PC-9 (cell line): ENCODE measurements at regions not wholly inside any gene's neighbourhood (a gene's known extent, or its start where the extent isn't known, plus 50 kb on each side); places are given as distances from the start of the nearest gene placed in this dataset.

Experiments used
- BruUV-seq: library from RNA; stranded (reverse); fragments of 400-500 nt; replicated peaks from 2 replicates; lab custom pipeline; 2021; lab: Mats Ljungman, UMichigan
- CTCF ChIA-PET: fragments of 300-600 bp; sonication (Branson Sonifier 250); formaldehyde crosslinking; loops from one replicate; lab custom pipeline; 2022; ENCODE audit warnings: antibody characterized with exemption; lab: Charles Lee
- POLR2A ChIA-PET: fragments of 300-600 bp; sonication (Branson Sonifier 250); formaldehyde crosslinking; loops from one replicate; lab custom pipeline; 2022; ENCODE audit warnings: antibody characterized with exemption; ENCODE audit not compliant: unreplicated experiment; lab: Charles Lee
- DNase-seq, 2 experiments: peaks; one replicate each; pipeline versions ENCODE4 v3.0.0 to v3.0.0-alpha.2; 2015 to 2022; ENCODE audit warnings: mixed read lengths in 1 of 2
- H2AFZ ChIP-seq: fragments of 200-600 bp; sonication (generic); 2 replicates; pipeline ENCODE4 v1.8.1; 2017; ENCODE audit warnings: antibody characterized with exemption
- H3F3A ChIP-seq: fragments of 200-600 bp; sonication (generic); 2 replicates; pipeline ENCODE4 v1.8.1; 2017; ENCODE audit warnings: antibody characterized with exemption, mild to moderate bottlenecking, low read depth; ENCODE audit not compliant: insufficient read depth
- H3K27ac ChIP-seq: fragments of 200-600 bp; sonication (generic); 2 replicates; pipeline ENCODE4 v1.6.1; 2016; ENCODE audit warnings: mixed run types
- H3K27me3 ChIP-seq: fragments of 200-600 bp; sonication (generic); 2 replicates; pipeline ENCODE4 v1.6.1; 2016; ENCODE audit warnings: low read depth, mixed run types; ENCODE audit not compliant: insufficient read depth
- H3K36me3 ChIP-seq: fragments of 200-600 bp; sonication (generic); 2 replicates; pipeline ENCODE4 v1.6.1; 2016; ENCODE audit warnings: low read depth, mixed run types
- H3K4me1 ChIP-seq: fragments of 200-600 bp; sonication (generic); replicated peaks from 2 replicates; pipeline ENCODE4 v1.6.1; 2016; ENCODE audit warnings: mixed run types; ENCODE audit not compliant: insufficient read depth
- H3K4me2 ChIP-seq: fragments of 200-600 bp; sonication (generic); 2 replicates; pipeline ENCODE4 v1.6.1; 2017; ENCODE audit warnings: mixed run types
- H3K4me3 ChIP-seq: fragments of 200-600 bp; sonication (generic); 2 replicates; pipeline ENCODE4 v1.6.1; 2016; ENCODE audit warnings: mixed run types
- H3K79me2 ChIP-seq: fragments of 200-600 bp; sonication (generic); 2 replicates; pipeline ENCODE4 v1.6.1; 2017; ENCODE audit warnings: low read depth, mixed run types
- H3K9me2 ChIP-seq: fragments of 200-600 bp; sonication (generic); 2 replicates; pipeline ENCODE4 v1.8.1; 2017; ENCODE audit warnings: mild to moderate bottlenecking; ENCODE audit not compliant: insufficient read depth
- H3K9me3 ChIP-seq: fragments of 200-600 bp; sonication (generic); 2 replicates; pipeline ENCODE4 v1.8.1; 2016; ENCODE audit warnings: low read depth; ENCODE audit not compliant: insufficient read depth
- H4K20me1 ChIP-seq: fragments of 200-600 bp; sonication (generic); 2 replicates; pipeline ENCODE4 v1.8.1; 2017; ENCODE audit not compliant: insufficient read depth
- EZH2 ChIP-seq: fragments of 200-600 bp; sonication (generic); IDR thresholded peaks from 2 replicates; pipeline ENCODE4 v1.8.0; 2017; ENCODE audit warnings: antibody characterized with exemption, low read depth
- intact Hi-C: fragments of 100-400 bp; cut with micrococcal nuclease; formaldehyde crosslinking; loops from one replicate; pipeline ENCODE4 v1.10.0; 2022; ENCODE audit not compliant: unreplicated experiment
- TF ChIP-seq, protein P1 (sequence below): fragments of 200-600 bp; sonication (generic); conservative IDR thresholded peaks from 2 replicates; pipeline ENCODE4 v1.6.1; 2017; ENCODE audit warnings: mixed run types, antibody characterized with exemption, mild to moderate bottlenecking, moderate library complexity

GRCh38 chr6:1028723-1029122 is 283.2 kb upstream of the FOXQ1 start:
- H3K79me2 ChIP-seq: no peaks in the 10 kb centered on the region
- no peaks in the 10 kb centered on the region for H3K27me3 ChIP-seq
- no peak overlapping the region for H3K4me2 ChIP-seq
- no peaks in the 10 kb centered on the region for H3F3A ChIP-seq
- ChIA-PET CTCF (no interaction called here), POLR2A (no interaction called here)
- no peaks in the 10 kb centered on the region for H3K36me3 ChIP-seq
- no peaks in the 10 kb centered on the region for H3K9me3 ChIP-seq
- TF ChIP-seq, protein P1, sequence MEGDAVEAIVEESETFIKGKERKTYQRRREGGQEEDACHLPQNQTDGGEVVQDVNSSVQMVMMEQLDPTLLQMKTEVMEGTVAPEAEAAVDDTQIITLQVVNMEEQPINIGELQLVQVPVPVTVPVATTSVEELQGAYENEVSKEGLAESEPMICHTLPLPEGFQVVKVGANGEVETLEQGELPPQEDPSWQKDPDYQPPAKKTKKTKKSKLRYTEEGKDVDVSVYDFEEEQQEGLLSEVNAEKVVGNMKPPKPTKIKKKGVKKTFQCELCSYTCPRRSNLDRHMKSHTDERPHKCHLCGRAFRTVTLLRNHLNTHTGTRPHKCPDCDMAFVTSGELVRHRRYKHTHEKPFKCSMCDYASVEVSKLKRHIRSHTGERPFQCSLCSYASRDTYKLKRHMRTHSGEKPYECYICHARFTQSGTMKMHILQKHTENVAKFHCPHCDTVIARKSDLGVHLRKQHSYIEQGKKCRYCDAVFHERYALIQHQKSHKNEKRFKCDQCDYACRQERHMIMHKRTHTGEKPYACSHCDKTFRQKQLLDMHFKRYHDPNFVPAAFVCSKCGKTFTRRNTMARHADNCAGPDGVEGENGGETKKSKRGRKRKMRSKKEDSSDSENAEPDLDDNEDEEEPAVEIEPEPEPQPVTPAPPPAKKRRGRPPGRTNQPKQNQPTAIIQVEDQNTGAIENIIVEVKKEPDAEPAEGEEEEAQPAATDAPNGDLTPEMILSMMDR: no peak
- no peak for TF ChIP-seq EZH2
- H2AFZ ChIP-seq: no peak overlapping the region
- H4K20me1 ChIP-seq: no peaks in the 10 kb centered on the region
- H3K4me1 ChIP-seq: peaks cover 17% of the 10 kb centered on the region
- no peak for DNase-seq
- no peaks in the 10 kb centered on the region for H3K9me2 ChIP-seq
- H3K4me3 ChIP-seq: no peak overlapping the region
- no peak overlapping the region for H3K27ac ChIP-seq
- intact Hi-C loops: no loop called here
- BruUV-seq: no TSS peak

GRCh38 chr6:1027795-1028569 is 283.9 kb upstream of the FOXQ1 start:
- Histone ChIP-seq H3K79me2 (no peaks in the 10 kb centered on the region), H3K27ac (no peak overlapping the region), H3K9me2 (no peaks in the 10 kb centered on the region), H3F3A (no peaks in the 10 kb centered on the region), H3K4me3 (no peak overlapping the region), H4K20me1 (no peaks in the 10 kb centered on the region), H3K27me3 (no peaks in the 10 kb centered on the region), H2AFZ (no peak overlapping the region), H3K4me2 (no peak overlapping the region), H3K36me3 (no peaks in the 10 kb centered on the region), H3K9me3 (no peaks in the 10 kb centered on the region), H3K4me1 (peaks cover 17% of the 10 kb centered on the region)
- CTCF ChIA-PET: no interaction called here
- intact Hi-C loops: no loop called here
- TF ChIP-seq, protein P1: no peak
- TF ChIP-seq EZH2: no peak
- POLR2A ChIA-PET: no interaction called here
- BruUV-seq: no TSS peak
- no peak for DNase-seq

GRCh38 chr6:1027109-1027794 is 284.6 kb upstream of the FOXQ1 start:
- Histone ChIP-seq H3K27me3 (no peaks in the 10 kb centered on the region), H3K4me1 (peaks cover 17% of the 10 kb centered on the region), H3K9me3 (no peaks in the 10 kb centered on the region), H3K4me3 (no peak overlapping the region), H3K36me3 (no peaks in the 10 kb centered on the region), H3F3A (no peaks in the 10 kb centered on the region), H3K9me2 (no peaks in the 10 kb centered on the region), H3K4me2 (no peak overlapping the region), H4K20me1 (no peaks in the 10 kb centered on the region), H3K79me2 (no peaks in the 10 kb centered on the region), H3K27ac (no peak overlapping the region), H2AFZ (no peak overlapping the region)
- intact Hi-C loops: no loop called here
- CTCF ChIA-PET: no interaction called here
- POLR2A ChIA-PET: no interaction called here
- no TSS peak for BruUV-seq
- TF ChIP-seq EZH2: no peak
- TF ChIP-seq, protein P1: no peak
- DNase-seq: no peak
